ENCODE measurements at regions not wholly inside any gene's neighbourhood (a gene's known extent, or its start where the extent isn't known, plus 50 kb on each side); places are given as distances from the start of the nearest gene placed in this dataset.

GRCh38 chr1:112779665-112780526, 64.8 kb upstream of the PPM1J start:
- DNase-seq: no peak

- no peak for DNase-seq
Observed at GRCh38 chr1:112778137-112778536, 63.0 kb upstream of the PPM1J start.

GRCh38 chr1:112776688-112777087, 61.6 kb upstream of the PPM1J start:
- no peak for DNase-seq

- DNase-seq: no peak
Observed at GRCh38 chr1:112772781-112773180, 57.6 kb upstream of the PPM1J start.

- DNase-seq: no peak
Observed at GRCh38 chr1:112770724-112771123, 55.6 kb upstream of the PPM1J start.

GRCh38 chr1:112769611-112770010, 54.5 kb upstream of the PPM1J start:
- DNase-seq: no peak

GRCh38 chr1:112767646-112768045, 52.5 kb upstream of the PPM1J start:
- no peak for DNase-seq

Measured in NCI-H2029 (cell line).